ENCODE measurements at regions not wholly inside any gene's neighbourhood (a gene's known extent, or its start where the extent isn't known, plus 50 kb on each side); places are given as distances from the start of the nearest gene placed in this dataset.

- TF ChIP-seq, protein P1, sequence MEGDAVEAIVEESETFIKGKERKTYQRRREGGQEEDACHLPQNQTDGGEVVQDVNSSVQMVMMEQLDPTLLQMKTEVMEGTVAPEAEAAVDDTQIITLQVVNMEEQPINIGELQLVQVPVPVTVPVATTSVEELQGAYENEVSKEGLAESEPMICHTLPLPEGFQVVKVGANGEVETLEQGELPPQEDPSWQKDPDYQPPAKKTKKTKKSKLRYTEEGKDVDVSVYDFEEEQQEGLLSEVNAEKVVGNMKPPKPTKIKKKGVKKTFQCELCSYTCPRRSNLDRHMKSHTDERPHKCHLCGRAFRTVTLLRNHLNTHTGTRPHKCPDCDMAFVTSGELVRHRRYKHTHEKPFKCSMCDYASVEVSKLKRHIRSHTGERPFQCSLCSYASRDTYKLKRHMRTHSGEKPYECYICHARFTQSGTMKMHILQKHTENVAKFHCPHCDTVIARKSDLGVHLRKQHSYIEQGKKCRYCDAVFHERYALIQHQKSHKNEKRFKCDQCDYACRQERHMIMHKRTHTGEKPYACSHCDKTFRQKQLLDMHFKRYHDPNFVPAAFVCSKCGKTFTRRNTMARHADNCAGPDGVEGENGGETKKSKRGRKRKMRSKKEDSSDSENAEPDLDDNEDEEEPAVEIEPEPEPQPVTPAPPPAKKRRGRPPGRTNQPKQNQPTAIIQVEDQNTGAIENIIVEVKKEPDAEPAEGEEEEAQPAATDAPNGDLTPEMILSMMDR (IDR thresholded peaks at IDR 0.05; ENCODE audit: low read depth, low read length): no peak
- TF ChIP-seq POLR2A (IDR thresholded peaks at IDR 0.05; ENCODE audit: extremely low read depth, insufficient read length): no peak
- TF ChIP-seq, protein P2, sequence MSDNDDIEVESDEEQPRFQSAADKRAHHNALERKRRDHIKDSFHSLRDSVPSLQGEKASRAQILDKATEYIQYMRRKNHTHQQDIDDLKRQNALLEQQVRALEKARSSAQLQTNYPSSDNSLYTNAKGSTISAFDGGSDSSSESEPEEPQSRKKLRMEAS (IDR thresholded peaks at IDR 0.05; ENCODE audit: low read depth, low read length): no peak
These were observed 325.8 kb downstream of the C11orf87 start for GRCh38 chr11:109747839-109748238.
